IMR-90 (cell line): ENCODE measurements at regions not wholly inside any gene's neighbourhood (a gene's known extent, or its start where the extent isn't known, plus 50 kb on each side); places are given as distances from the start of the nearest gene placed in this dataset.

Experiments used
- ATAC-seq: fragments of 200-7000 bp; cut with Tn5 transposase; 2 replicates; pipeline ENCODE4 v1.9.1; 2020; ENCODE audit warnings: low read depth, mild to moderate bottlenecking, moderate library complexity
- BruUV-seq: library from RNA; stranded (reverse); fragments of 400-500 nt; replicated peaks from 2 replicates; lab custom pipeline; 2021; lab: Mats Ljungman, UMichigan
- CTCF ChIA-PET: fragments of 300-600 bp; formaldehyde crosslinking; extraction: SDS; loops from one replicate; lab custom pipeline; 2021; ENCODE audit warnings: antibody characterized with exemption; lab: Yijun Ruan, JAX
- POLR2A ChIA-PET: fragments of 300-600 bp; sonication (Branson Sonifier 250); formaldehyde crosslinking; loops from one replicate; lab custom pipeline; 2022; ENCODE audit warnings: antibody characterized with exemption; ENCODE audit not compliant: unreplicated experiment; lab: Charles Lee
- DNase-seq: peaks from one replicate; pipeline ENCODE4 v3.0.0; 2013
- H2AFZ ChIP-seq: replicated peaks from 2 replicates; pipeline ENCODE3; 2013; ENCODE audit warnings: low read length, mild to moderate bottlenecking; ENCODE audit not compliant: poor library complexity
- H2AK5ac ChIP-seq: 2 replicates; pipeline ENCODE4 v1.6.1; 2013; ENCODE audit warnings: low read depth, low read length, inconsistent platforms
- H2AK9ac ChIP-seq: replicated peaks from 2 replicates; pipeline ENCODE3; 2013; ENCODE audit warnings: mild to moderate bottlenecking, low read depth, low read length, moderate library complexity; ENCODE audit not compliant: poor library complexity
- H2BK120ac ChIP-seq: 2 replicates; pipeline ENCODE4 v1.6.1; 2013; ENCODE audit warnings: low read depth, low read length, inconsistent platforms
- H2BK15ac ChIP-seq: 3 replicates; pipeline ENCODE4 v1.6.1; 2013; ENCODE audit warnings: low read depth, low read length, inconsistent platforms
- H2BK20ac ChIP-seq: 2 replicates; pipeline ENCODE4 v1.6.1; 2013; ENCODE audit warnings: low read depth, mild to moderate bottlenecking, inconsistent platforms, low read length, moderate library complexity
- H2BK5ac ChIP-seq: 2 replicates; pipeline ENCODE4 v1.6.1; 2013; ENCODE audit warnings: mild to moderate bottlenecking, low read depth, low read length, inconsistent platforms; ENCODE audit not compliant: poor library complexity, severe bottlenecking
- H3K14ac ChIP-seq: replicated peaks from 2 replicates; pipeline ENCODE4 v1.6.1; 2013; ENCODE audit warnings: low read depth, low read length, inconsistent platforms
- H3K18ac ChIP-seq: 2 replicates; pipeline ENCODE4 v1.6.1; 2013; ENCODE audit warnings: low read depth, low read length, control low read depth
- H3K23ac ChIP-seq: 2 replicates; pipeline ENCODE4 v1.6.1; 2013; ENCODE audit warnings: low read depth, low read length, inconsistent platforms
- H3K27ac ChIP-seq: 2 replicates; pipeline ENCODE4 v1.5.1; 2013; ENCODE audit warnings: mild to moderate bottlenecking, control low read depth, low read length; ENCODE audit not compliant: insufficient read depth
- H3K27me3 ChIP-seq: 2 replicates; pipeline ENCODE4 v1.6.1; 2013; ENCODE audit warnings: low read length; ENCODE audit not compliant: control insufficient read depth, insufficient read depth
- H3K36me3 ChIP-seq: 2 replicates; pipeline ENCODE4 v1.6.1; 2013; ENCODE audit warnings: low read length, mixed read lengths; ENCODE audit not compliant: control insufficient read depth, insufficient read depth
- H3K4ac ChIP-seq: 2 replicates; pipeline ENCODE4 v1.6.1; 2013; ENCODE audit warnings: low read depth, low read length, inconsistent platforms
- H3K4me1 ChIP-seq: 2 replicates; pipeline ENCODE4 v1.6.1; 2013; ENCODE audit warnings: low read length, mixed read lengths; ENCODE audit not compliant: control insufficient read depth, insufficient read depth
- H3K4me2 ChIP-seq: 2 replicates; pipeline ENCODE4 v1.6.1; 2013; ENCODE audit warnings: low read depth, mild to moderate bottlenecking, control low read depth, low read length, moderate library complexity
- H3K4me3 ChIP-seq: 2 replicates; pipeline ENCODE4 v1.5.1; 2013; ENCODE audit warnings: low read depth, mild to moderate bottlenecking, control low read depth, low read length, moderate library complexity; ENCODE audit not compliant: insufficient read depth
- H3K56ac ChIP-seq: 2 replicates; pipeline ENCODE4 v1.6.1; 2013; ENCODE audit warnings: low read length, inconsistent platforms; ENCODE audit not compliant: insufficient read depth; ENCODE audit errors: extremely low read depth
- H3K79me1 ChIP-seq, 2 experiments: 2 replicates each; pipeline ENCODE4 v1.6.1; 2013; ENCODE audit warnings: low read length in 2 of 2, inconsistent platforms in 1 of 2, low read depth in 1 of 2
- H3K9ac ChIP-seq: 2 replicates; pipeline ENCODE4 v1.6.1; 2013; ENCODE audit warnings: low read depth, low read length, control low read depth
- H3K9me1 ChIP-seq: 2 replicates; pipeline ENCODE4 v1.6.1; 2013; ENCODE audit warnings: low read length, inconsistent platforms; ENCODE audit not compliant: insufficient read depth
- H3K9me3 ChIP-seq: 2 replicates; pipeline ENCODE4 v1.6.1; 2013; ENCODE audit warnings: low read length; ENCODE audit not compliant: control insufficient read depth, insufficient read depth
- H4K20me1 ChIP-seq: 2 replicates; pipeline ENCODE4 v1.6.1; 2013; ENCODE audit warnings: low read length, inconsistent platforms; ENCODE audit not compliant: insufficient read depth
- H4K5ac ChIP-seq: 2 replicates; pipeline ENCODE4 v1.6.1; 2013; ENCODE audit warnings: mild to moderate bottlenecking, low read depth, low read length, control low read depth
- H4K8ac ChIP-seq, 2 experiments: 2 replicates each; pipeline ENCODE4 v1.6.1; 2013; ENCODE audit warnings: low read depth in 2 of 2, low read length in 2 of 2, control low read depth in 1 of 2, inconsistent platforms in 1 of 2
- H4K91ac ChIP-seq: 2 replicates; pipeline ENCODE4 v1.6.1; 2013; ENCODE audit warnings: low read depth, low read length, inconsistent platforms; ENCODE audit not compliant: insufficient read depth
- CEBPB ChIP-seq: IDR thresholded peaks from 2 replicates; pipeline ENCODE4 v1.6.1; 2012; ENCODE audit warnings: low read depth, low read length, improper control_type of control experiment
- FOS ChIP-seq: fragments of 150-350 bp; IDR thresholded peaks from 2 replicates; pipeline ENCODE4 v1.6.1; 2016; ENCODE audit warnings: low read depth, low read length
- MAZ ChIP-seq: IDR thresholded peaks from 2 replicates; pipeline ENCODE4 v1.6.1; 2012; ENCODE audit warnings: low read depth, mild to moderate bottlenecking, low read length, improper control_type of control experiment, moderate library complexity, borderline replicate concordance
- NFE2L2 ChIP-seq: fragments of 150-350 bp; IDR thresholded peaks from 2 replicates; pipeline ENCODE4 v1.6.1; 2016; ENCODE audit warnings: low read depth, mild to moderate bottlenecking, low read length
- RAD21 ChIP-seq: IDR thresholded peaks from 2 replicates; pipeline ENCODE4 v1.6.1; 2012; ENCODE audit warnings: low read length, improper control_type of control experiment
- RCOR1 ChIP-seq: IDR thresholded peaks from 2 replicates; pipeline ENCODE4 v1.6.1; 2012; ENCODE audit warnings: mild to moderate bottlenecking, low read length, improper control_type of control experiment; ENCODE audit not compliant: insufficient replicate concordance
- RFX5 ChIP-seq: IDR thresholded peaks from 2 replicates; pipeline ENCODE4 v1.8.0; 2012; ENCODE audit warnings: low read depth, mild to moderate bottlenecking, low read length, moderate library complexity
- USF2 ChIP-seq: fragments of 150-350 bp; IDR thresholded peaks from 2 replicates; pipeline ENCODE4 v1.6.1; 2017; ENCODE audit warnings: mild to moderate bottlenecking, antibody characterized with exemption, low read length, low read depth
- WGBS, 2 experiments: methylation state at CpG; one replicate each; pipeline versions ENCODE4 v1.1.5 to v1.1.7; 2013; ENCODE audit warnings: missing lambda C conversion rate in 2 of 2; ENCODE audit not compliant: insufficient read length in 1 of 2; ENCODE audit errors: extremely low coverage in 2 of 2; 5-methylcytosine and 5-hydroxymethylcytosine counted together
- dilution Hi-C: fragments of 300-500 bp; cut with HindIII; formaldehyde crosslinking; loops from one replicate; pipeline ENCODE4 v1.14.3; 2018; ENCODE audit warnings: low sequenced_read_pairs; ENCODE audit not compliant: unreplicated experiment
- in situ Hi-C: fragments of 300-500 bp; cut with MboI; formaldehyde crosslinking; loops from 3 replicates; pipeline ENCODE4 v1.14.3; 2019; ENCODE audit warnings: low sequenced_read_pairs, inconsistent platforms, mixed read lengths
- intact Hi-C: fragments of 100-400 bp; cut with micrococcal nuclease; formaldehyde crosslinking; loops from 2 replicates; pipeline ENCODE4 v1.10.0; 2022

GRCh38 chr4:27142841-27143240 lies 282.2 kb downstream of the STIM2 start:
- Histone ChIP-seq H4K91ac (no peak overlapping the region), H2AK9ac (no peak overlapping the region), H3K9ac (no peak overlapping the region), H3K9me1 (no peaks in the 10 kb centered on the region), H3K4me3 (no peak overlapping the region), H3K79me1 (no peaks in the 10 kb centered on the region), H4K20me1 (no peaks in the 10 kb centered on the region), H3K4me1 (no peaks in the 10 kb centered on the region), H3K56ac (no peak overlapping the region), H2AFZ (no peak overlapping the region), H4K5ac (no peak overlapping the region), H3K23ac (no peak overlapping the region), H2BK15ac (no peak overlapping the region), H3K4me2 (no peak overlapping the region), H3K27me3 (no peaks in the 10 kb centered on the region), H2BK120ac (no peak overlapping the region), H3K36me3 (no peaks in the 10 kb centered on the region), H2AK5ac (no peak overlapping the region), H2BK20ac (no peak overlapping the region), H4K8ac (no peak overlapping the region), H3K9me3 (no peaks in the 10 kb centered on the region), H3K14ac (no peak overlapping the region), H3K4ac (no peak overlapping the region), H3K18ac (no peak overlapping the region), H3K27ac (no peak overlapping the region), H2BK5ac (no peak overlapping the region)
- WGBS, 2 experiments, result no CpG with 5 or more reads among the region's 2 CpGs
- no TSS peak for BruUV-seq
- POLR2A ChIA-PET, result no interaction called here
- dilution Hi-C loops (no loop called here), in situ Hi-C loops (no loop called here), intact Hi-C loops (no loop called here)
- CTCF ChIA-PET, result no interaction called here
- no peak for TF ChIP-seq MAZ
- TF ChIP-seq NFE2L2, result no peak
- TF ChIP-seq RAD21, result no peak
- TF ChIP-seq FOS, result no peak
- no peak for TF ChIP-seq USF2
- TF ChIP-seq CEBPB, result no peak
- TF ChIP-seq RFX5, result no peak
- no peak for TF ChIP-seq RCOR1
- ATAC-seq, result no peak
- no peak for DNase-seq
